NCI-H748 treated with DMSO at 0.1 percent for 48 hours (cell line): ENCODE measurements at regions not wholly inside any gene's neighbourhood (a gene's known extent, or its start where the extent isn't known, plus 50 kb on each side); places are given as distances from the start of the nearest gene placed in this dataset.

Experiments used
- DNase-seq: peaks from one replicate; lab custom pipeline; 2025; lab: John Stamatoyannopoulos, UW

DNA sequence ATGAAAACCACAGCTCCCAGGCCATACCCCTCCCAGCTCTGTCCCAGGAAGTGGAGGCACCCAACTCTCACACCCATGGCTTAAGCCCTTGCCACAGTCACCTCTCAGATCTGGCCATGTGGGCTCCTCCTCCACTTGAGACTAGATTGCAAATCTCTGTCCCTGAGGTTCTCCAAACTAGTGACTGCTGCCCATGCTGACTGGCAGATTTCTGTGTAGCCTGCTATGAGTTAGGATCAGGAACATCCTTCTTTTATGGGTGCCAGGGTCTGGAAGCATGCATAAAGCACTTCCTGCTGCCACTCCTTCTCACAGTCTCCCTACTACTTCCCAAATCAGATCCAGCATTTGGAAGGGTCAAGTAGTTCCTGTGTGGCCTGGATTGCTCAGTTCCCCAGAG lies 59.6 kb upstream of the GOLIM4 start:
- DNase-seq: no peak

DNA sequence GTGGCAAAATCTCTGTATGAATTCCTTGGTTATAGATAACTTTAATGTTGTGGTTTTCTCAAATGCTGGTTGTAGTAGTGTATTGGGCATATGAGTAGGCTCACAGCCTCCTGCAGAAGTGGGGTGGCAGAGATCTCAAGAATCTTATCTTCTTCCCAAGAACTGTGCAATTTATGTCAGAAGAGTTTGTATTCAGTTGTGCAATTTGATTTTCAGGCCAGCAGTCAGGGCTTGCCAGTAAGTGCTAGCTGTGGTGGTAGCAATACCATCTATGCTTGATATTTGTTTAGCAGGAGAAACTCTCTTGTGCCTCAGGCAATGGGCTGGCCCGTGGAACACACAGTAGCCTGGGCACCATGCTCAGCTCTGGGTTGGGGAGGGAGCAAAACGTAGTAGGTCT lies 58.4 kb upstream of the GOLIM4 start:
- DNase-seq: no peak

GRCh38 chr3:168152149-168152548 lies 56.4 kb upstream of the GOLIM4 start:
- DNase-seq: no peak
